ENCODE measurements at regions not wholly inside any gene's neighbourhood (a gene's known extent, or its start where the extent isn't known, plus 50 kb on each side); places are given as distances from the start of the nearest gene placed in this dataset.

GRCh38 chr2:22894761-22895160 is 490.2 kb upstream of the KLHL29 start:
- ATAC-seq (replicated peaks in 1 of 2), result no peak
- DNase-seq, result no peak
- H3K27ac Mint-ChIP-seq, result no peak overlapping the region
- H3K4me1 Mint-ChIP-seq (ENCODE audit: low read depth), result no peaks in the 10 kb centered on the region
- H3K27me3 Mint-ChIP-seq (ENCODE audit: low read depth), result no peaks in the 10 kb centered on the region
- no peaks in the 10 kb centered on the region for H3K9me3 Mint-ChIP-seq
- H3K36me3 Mint-ChIP-seq (ENCODE audit: insufficient read depth in 2 of 2), result no peaks in the 10 kb centered on the region
- no peak overlapping the region for H3K4me3 Mint-ChIP-seq

GRCh38 chr2:22897428-22897827 is 487.6 kb upstream of the KLHL29 start:
- no peaks in the 10 kb centered on the region for H3K4me1 Mint-ChIP-seq (ENCODE audit: low read depth)
- no peaks in the 10 kb centered on the region for H3K9me3 Mint-ChIP-seq
- H3K27ac Mint-ChIP-seq, result no peak overlapping the region
- no peaks in the 10 kb centered on the region for H3K27me3 Mint-ChIP-seq (ENCODE audit: low read depth)
- ATAC-seq (replicated peaks in 1 of 2) (no peak), DNase-seq (no peak)
- no peaks in the 10 kb centered on the region for H3K36me3 Mint-ChIP-seq (ENCODE audit: insufficient read depth in 2 of 2)
- no peak overlapping the region for H3K4me3 Mint-ChIP-seq

- H3K36me3 Mint-ChIP-seq (ENCODE audit: insufficient read depth in 2 of 2), result no peaks in the 10 kb centered on the region
- no peaks in the 10 kb centered on the region for H3K4me1 Mint-ChIP-seq (ENCODE audit: low read depth)
- no peak overlapping the region for H3K27ac Mint-ChIP-seq
- ATAC-seq (replicated peaks in 1 of 2) (no peak), DNase-seq (no peak)
- no peaks in the 10 kb centered on the region for H3K27me3 Mint-ChIP-seq (ENCODE audit: low read depth)
- H3K4me3 Mint-ChIP-seq, result no peak overlapping the region
- H3K9me3 Mint-ChIP-seq, result no peaks in the 10 kb centered on the region
Observed at GRCh38 chr2:22900674-22901073, 484.3 kb upstream of the KLHL29 start.

GRCh38 chr2:22901471-22902179 is 483.4 kb upstream of the KLHL29 start:
- Mint-ChIP-seq H3K4me1 (ENCODE audit: low read depth) (no peaks in the 10 kb centered on the region), H3K36me3 (ENCODE audit: insufficient read depth in 2 of 2) (no peaks in the 10 kb centered on the region), H3K9me3 (no peaks in the 10 kb centered on the region), H3K27ac (no peak overlapping the region), H3K4me3 (no peak overlapping the region), H3K27me3 (ENCODE audit: low read depth) (no peaks in the 10 kb centered on the region)
- ATAC-seq (replicated peaks in 1 of 2) (no peak), DNase-seq (no peak)

GRCh38 chr2:22902180-22902550 is 482.8 kb upstream of the KLHL29 start:
- Mint-ChIP-seq H3K27ac (no peak overlapping the region), H3K36me3 (ENCODE audit: insufficient read depth in 2 of 2) (no peaks in the 10 kb centered on the region), H3K4me1 (ENCODE audit: low read depth) (no peaks in the 10 kb centered on the region), H3K9me3 (no peaks in the 10 kb centered on the region), H3K4me3 (no peak overlapping the region), H3K27me3 (ENCODE audit: low read depth) (no peaks in the 10 kb centered on the region)
- ATAC-seq (replicated peaks in 1 of 2), result no peak
- no peak for DNase-seq

GRCh38 chr2:22902662-22903165 is 482.3 kb upstream of the KLHL29 start:
- DNase-seq, result no peak
- Mint-ChIP-seq H3K9me3 (no peaks in the 10 kb centered on the region), H3K4me3 (no peak overlapping the region), H3K27me3 (ENCODE audit: low read depth) (no peaks in the 10 kb centered on the region), H3K36me3 (ENCODE audit: insufficient read depth in 2 of 2) (no peaks in the 10 kb centered on the region), H3K27ac (no peak overlapping the region), H3K4me1 (ENCODE audit: low read depth) (no peaks in the 10 kb centered on the region)
- ATAC-seq (replicated peaks in 1 of 2), result no peak

GRCh38 chr2:22903616-22904015 is 481.4 kb upstream of the KLHL29 start:
- H3K9me3 Mint-ChIP-seq, result no peaks in the 10 kb centered on the region
- ATAC-seq (replicated peaks in 1 of 2), result no peak
- DNase-seq, result no peak
- H3K36me3 Mint-ChIP-seq (ENCODE audit: insufficient read depth in 2 of 2), result no peaks in the 10 kb centered on the region
- H3K4me3 Mint-ChIP-seq, result no peak overlapping the region
- no peaks in the 10 kb centered on the region for H3K4me1 Mint-ChIP-seq (ENCODE audit: low read depth)
- H3K27ac Mint-ChIP-seq, result no peak overlapping the region
- H3K27me3 Mint-ChIP-seq (ENCODE audit: low read depth), result no peaks in the 10 kb centered on the region

GRCh38 chr2:22904126-22904684 is 480.8 kb upstream of the KLHL29 start:
- DNase-seq, result peak; percentile 4 to 6

GRCh38 chr2:22907330-22907729 is 477.6 kb upstream of the KLHL29 start:
- Mint-ChIP-seq H3K36me3 (ENCODE audit: insufficient read depth in 2 of 2) (no peaks in the 10 kb centered on the region), H3K27ac (no peak overlapping the region), H3K27me3 (ENCODE audit: low read depth) (no peaks in the 10 kb centered on the region), H3K9me3 (no peaks in the 10 kb centered on the region), H3K4me3 (no peak overlapping the region), H3K4me1 (ENCODE audit: low read depth) (no peaks in the 10 kb centered on the region)
- DNase-seq, result no peak
- no peak for ATAC-seq (replicated peaks in 1 of 2)

More at GRCh38 chr2:22904126-22904684, 480.8 kb upstream of the KLHL29 start:
- no peaks in the 10 kb centered on the region for H3K4me1 Mint-ChIP-seq (ENCODE audit: low read depth)
- no peak overlapping the region for H3K27ac Mint-ChIP-seq
- no peaks in the 10 kb centered on the region for H3K36me3 Mint-ChIP-seq (ENCODE audit: insufficient read depth in 2 of 2)
- H3K27me3 Mint-ChIP-seq (ENCODE audit: low read depth), result no peaks in the 10 kb centered on the region
- H3K9me3 Mint-ChIP-seq, result no peaks in the 10 kb centered on the region
- ATAC-seq (replicated peaks in 1 of 2), result no peak
- no peak overlapping the region for H3K4me3 Mint-ChIP-seq

GRCh38 chr2:22912398-22912797 is 472.6 kb upstream of the KLHL29 start:
- Mint-ChIP-seq H3K9me3 (no peaks in the 10 kb centered on the region), H3K36me3 (ENCODE audit: insufficient read depth in 2 of 2) (no peaks in the 10 kb centered on the region), H3K4me1 (ENCODE audit: low read depth) (no peaks in the 10 kb centered on the region), H3K27me3 (ENCODE audit: low read depth) (no peaks in the 10 kb centered on the region), H3K4me3 (no peak overlapping the region), H3K27ac (no peak overlapping the region)
- DNase-seq (no peak), ATAC-seq (replicated peaks in 1 of 2) (no peak)

GRCh38 chr2:22929998-22930397 is 455.0 kb upstream of the KLHL29 start:
- Mint-ChIP-seq H3K4me1 (ENCODE audit: low read depth) (no peaks in the 10 kb centered on the region), H3K27ac (no peak overlapping the region), H3K27me3 (ENCODE audit: low read depth) (no peaks in the 10 kb centered on the region), H3K4me3 (no peak overlapping the region), H3K9me3 (no peaks in the 10 kb centered on the region), H3K36me3 (ENCODE audit: insufficient read depth in 2 of 2) (no peaks in the 10 kb centered on the region)
- ATAC-seq (replicated peaks in 1 of 2), result no peak
- DNase-seq, result no peak

- Mint-ChIP-seq H3K4me1 (ENCODE audit: low read depth) (no peaks in the 10 kb centered on the region), H3K27me3 (ENCODE audit: low read depth) (no peaks in the 10 kb centered on the region), H3K9me3 (no peaks in the 10 kb centered on the region), H3K27ac (no peak overlapping the region), H3K4me3 (no peak overlapping the region), H3K36me3 (ENCODE audit: insufficient read depth in 2 of 2) (no peaks in the 10 kb centered on the region)
- no peak for DNase-seq
- ATAC-seq (replicated peaks in 1 of 2), result no peak
Observed at GRCh38 chr2:22930781-22931180, 454.2 kb upstream of the KLHL29 start.

GRCh38 chr2:22932288-22932687 is 452.7 kb upstream of the KLHL29 start:
- DNase-seq (no peak), ATAC-seq (replicated peaks in 1 of 2) (no peak)
- H3K4me3 Mint-ChIP-seq, result no peak overlapping the region
- no peaks in the 10 kb centered on the region for H3K9me3 Mint-ChIP-seq
- no peaks in the 10 kb centered on the region for H3K36me3 Mint-ChIP-seq (ENCODE audit: insufficient read depth in 2 of 2)
- H3K27ac Mint-ChIP-seq, result no peak overlapping the region
- H3K27me3 Mint-ChIP-seq (ENCODE audit: low read depth), result no peaks in the 10 kb centered on the region
- no peaks in the 10 kb centered on the region for H3K4me1 Mint-ChIP-seq (ENCODE audit: low read depth)

GRCh38 chr2:22934747-22935146 is 450.2 kb upstream of the KLHL29 start:
- DNase-seq (no peak), ATAC-seq (replicated peaks in 1 of 2) (no peak)
- Mint-ChIP-seq H3K36me3 (ENCODE audit: insufficient read depth in 2 of 2) (no peaks in the 10 kb centered on the region), H3K4me3 (no peak overlapping the region), H3K4me1 (ENCODE audit: low read depth) (no peaks in the 10 kb centered on the region), H3K9me3 (no peaks in the 10 kb centered on the region), H3K27ac (no peak overlapping the region), H3K27me3 (ENCODE audit: low read depth) (no peaks in the 10 kb centered on the region)

All from activated T-cell treated with anti-CD3 and anti-CD28 coated beads, Interleukin-2, amount 50 U/mL, for 72 hours (primary cell).